ENCODE measurements at regions not wholly inside any gene's neighbourhood (a gene's known extent, or its start where the extent isn't known, plus 50 kb on each side); places are given as distances from the start of the nearest gene placed in this dataset.

DNA sequence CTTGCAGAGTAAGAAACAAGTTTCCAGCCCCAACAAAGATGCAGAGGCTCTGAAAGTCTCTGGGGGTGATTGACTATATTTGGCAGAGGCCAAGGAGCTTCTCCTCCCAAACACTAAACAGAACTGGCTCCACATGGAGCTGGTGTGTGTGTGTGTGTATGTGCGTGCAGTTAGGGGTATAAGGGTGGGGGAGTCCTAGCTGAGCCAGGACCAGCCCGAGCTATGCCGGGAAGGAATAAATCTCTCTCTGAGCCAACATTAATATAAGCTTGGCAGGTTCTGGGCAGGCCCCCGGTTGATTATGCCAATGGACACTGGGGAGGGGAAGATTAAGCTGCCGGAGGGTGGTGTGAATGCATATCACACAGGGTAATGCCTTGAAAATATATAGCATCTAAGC lies 324.2 kb downstream of the MIAT start:
- H3K4me1 ChIP-seq (ENCODE audit: insufficient read depth, low read length, poor library complexity, severe bottlenecking) = peaks cover 26% of the 10 kb centered on the region
- H3K36me3 ChIP-seq (ENCODE audit: insufficient read depth, low read length, poor library complexity, severe bottlenecking) = no peaks in the 10 kb centered on the region
- H3K27me3 ChIP-seq (replicated peaks; ENCODE audit: insufficient read depth, low read depth, low read length, poor library complexity) = no peaks in the 10 kb centered on the region
- H3K4me3 ChIP-seq (ENCODE audit: low read depth, low read length, poor library complexity, severe bottlenecking) = no peak overlapping the region
- no peak overlapping the region for H3K27ac ChIP-seq (ENCODE audit: low read depth, low read length, poor library complexity, severe bottlenecking)
- ChIA-PET POLR2A (ENCODE audit: low non-redundant PET) (no interaction called here), CTCF (no interaction called here)
- no TSS peak for BruUV-seq (replicated peaks)
- H3K9me3 ChIP-seq (ENCODE audit: low read depth, low read length, poor library complexity, severe bottlenecking) = no peaks in the 10 kb centered on the region
- no peak for DNase-seq (ENCODE audit: low spot score)
- TF ChIP-seq, protein P1, sequence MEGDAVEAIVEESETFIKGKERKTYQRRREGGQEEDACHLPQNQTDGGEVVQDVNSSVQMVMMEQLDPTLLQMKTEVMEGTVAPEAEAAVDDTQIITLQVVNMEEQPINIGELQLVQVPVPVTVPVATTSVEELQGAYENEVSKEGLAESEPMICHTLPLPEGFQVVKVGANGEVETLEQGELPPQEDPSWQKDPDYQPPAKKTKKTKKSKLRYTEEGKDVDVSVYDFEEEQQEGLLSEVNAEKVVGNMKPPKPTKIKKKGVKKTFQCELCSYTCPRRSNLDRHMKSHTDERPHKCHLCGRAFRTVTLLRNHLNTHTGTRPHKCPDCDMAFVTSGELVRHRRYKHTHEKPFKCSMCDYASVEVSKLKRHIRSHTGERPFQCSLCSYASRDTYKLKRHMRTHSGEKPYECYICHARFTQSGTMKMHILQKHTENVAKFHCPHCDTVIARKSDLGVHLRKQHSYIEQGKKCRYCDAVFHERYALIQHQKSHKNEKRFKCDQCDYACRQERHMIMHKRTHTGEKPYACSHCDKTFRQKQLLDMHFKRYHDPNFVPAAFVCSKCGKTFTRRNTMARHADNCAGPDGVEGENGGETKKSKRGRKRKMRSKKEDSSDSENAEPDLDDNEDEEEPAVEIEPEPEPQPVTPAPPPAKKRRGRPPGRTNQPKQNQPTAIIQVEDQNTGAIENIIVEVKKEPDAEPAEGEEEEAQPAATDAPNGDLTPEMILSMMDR (conservative IDR thresholded peaks at IDR 0.05; ENCODE audit: low read depth, low read length) = no peak
- TF ChIP-seq EZH2 (IDR thresholded peaks at IDR 0.05; ENCODE audit: borderline replicate concordance, low read depth, low read length, poor library complexity, severe bottlenecking) = no peak
- intact Hi-C loops (cut with micrococcal nuclease; ENCODE audit: unreplicated experiment) = no loop called here

DNA sequence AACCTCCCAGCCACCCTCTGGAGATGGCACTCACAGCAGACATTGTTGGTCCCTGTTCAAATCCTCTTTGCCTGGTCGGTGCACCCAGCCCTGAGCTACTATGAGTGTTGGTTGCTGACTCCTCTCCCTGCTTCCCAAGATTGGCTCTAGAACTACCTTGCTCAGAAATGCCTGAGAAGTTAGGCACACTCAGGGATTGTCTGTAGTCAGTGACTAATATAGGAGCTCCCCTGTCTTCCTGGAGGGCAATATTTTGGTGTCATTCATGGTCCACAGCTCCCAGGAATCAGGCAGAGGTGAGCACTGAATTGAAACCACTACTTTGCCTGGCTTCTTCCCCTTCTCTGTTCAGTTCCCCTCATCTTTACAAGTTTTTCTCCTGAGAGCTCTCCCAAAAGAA lies 325.9 kb downstream of the MIAT start:
- intact Hi-C loops (cut with micrococcal nuclease; ENCODE audit: unreplicated experiment) = no loop called here
- H3K27ac ChIP-seq (ENCODE audit: low read depth, low read length, poor library complexity, severe bottlenecking) = no peak overlapping the region
- no peak for TF ChIP-seq EZH2 (IDR thresholded peaks at IDR 0.05; ENCODE audit: borderline replicate concordance, low read depth, low read length, poor library complexity, severe bottlenecking)
- TF ChIP-seq, protein P1 (conservative IDR thresholded peaks at IDR 0.05; ENCODE audit: low read depth, low read length) = no peak
- ChIA-PET POLR2A (ENCODE audit: low non-redundant PET) (no interaction called here), CTCF (no interaction called here)
- H3K36me3 ChIP-seq (ENCODE audit: insufficient read depth, low read length, poor library complexity, severe bottlenecking) = no peaks in the 10 kb centered on the region
- no TSS peak for BruUV-seq (replicated peaks)
- no peaks in the 10 kb centered on the region for H3K9me3 ChIP-seq (ENCODE audit: low read depth, low read length, poor library complexity, severe bottlenecking)
- H3K4me3 ChIP-seq (ENCODE audit: low read depth, low read length, poor library complexity, severe bottlenecking) = no peak overlapping the region
- no peaks in the 10 kb centered on the region for H3K27me3 ChIP-seq (replicated peaks; ENCODE audit: insufficient read depth, low read depth, low read length, poor library complexity)
- DNase-seq (ENCODE audit: low spot score) = no peak
- H3K4me1 ChIP-seq (ENCODE audit: insufficient read depth, low read length, poor library complexity, severe bottlenecking) = peaks cover 34% of the 10 kb centered on the region

DNA sequence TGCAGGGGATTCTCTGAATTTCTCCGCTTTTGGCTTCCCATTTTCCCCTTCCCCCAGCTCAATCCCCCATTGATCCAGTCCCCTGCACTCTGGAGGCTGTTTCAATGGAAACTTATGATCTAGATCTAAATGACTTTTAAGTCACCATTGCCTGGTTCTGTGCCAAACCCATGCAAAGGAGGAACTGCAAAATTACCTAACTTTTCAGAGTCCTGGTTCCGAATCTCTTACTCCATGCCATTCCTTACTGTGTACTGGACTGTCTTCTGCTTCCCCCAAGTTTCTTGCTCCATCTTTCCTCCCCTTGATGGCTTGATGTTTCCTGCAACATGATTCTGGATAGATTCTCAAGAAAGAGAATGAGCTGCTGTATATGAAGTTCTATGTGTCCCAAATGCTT lies 327.8 kb downstream of the MIAT start:
- ChIA-PET POLR2A (ENCODE audit: low non-redundant PET) (no interaction called here), CTCF (interaction anchor here (0.7 kb wide), 1 partner anchor 334 kb away, joined by 3 read pairs; no protein-coding TSS in a partner anchor)
- H3K27ac ChIP-seq (ENCODE audit: low read depth, low read length, poor library complexity, severe bottlenecking) = peak overlapping the region; percentile 73
- intact Hi-C loops (cut with micrococcal nuclease; ENCODE audit: unreplicated experiment) = no loop called here
- H3K27me3 ChIP-seq (replicated peaks; ENCODE audit: insufficient read depth, low read depth, low read length, poor library complexity) = no peaks in the 10 kb centered on the region
- no TSS peak for BruUV-seq (replicated peaks)
- H3K36me3 ChIP-seq (ENCODE audit: insufficient read depth, low read length, poor library complexity, severe bottlenecking) = no peaks in the 10 kb centered on the region
- H3K4me1 ChIP-seq (ENCODE audit: insufficient read depth, low read length, poor library complexity, severe bottlenecking) = peaks cover 34% of the 10 kb centered on the region
- no peaks in the 10 kb centered on the region for H3K9me3 ChIP-seq (ENCODE audit: low read depth, low read length, poor library complexity, severe bottlenecking)
- TF ChIP-seq, protein P1 (conservative IDR thresholded peaks at IDR 0.05; ENCODE audit: low read depth, low read length) = no peak
- DNase-seq (ENCODE audit: low spot score) = no peak
- no peak overlapping the region for H3K4me3 ChIP-seq (ENCODE audit: low read depth, low read length, poor library complexity, severe bottlenecking)

Measured in A673 (cell line).